ES-I3 (cell line): ENCODE measurements at regions not wholly inside any gene's neighbourhood (a gene's known extent, or its start where the extent isn't known, plus 50 kb on each side); places are given as distances from the start of the nearest gene placed in this dataset.

ENCODE experiments used
- H3K36me3 ChIP-seq: 2 replicates; pipeline ENCODE4 v1.6.1; 2013; ENCODE audit warnings: mild to moderate bottlenecking, low read length, control low read depth, moderate library complexity; ENCODE audit not compliant: insufficient read depth
- H3K4me1 ChIP-seq: 2 replicates; pipeline ENCODE4 v1.6.1; 2013; ENCODE audit warnings: mild to moderate bottlenecking, control low read depth, low read length; ENCODE audit not compliant: insufficient read depth
- H3K9ac ChIP-seq: 2 replicates; pipeline ENCODE4 v1.6.1; 2013; ENCODE audit warnings: low read depth, mild to moderate bottlenecking, low read length, moderate library complexity
- H3K9me3 ChIP-seq: 2 replicates; pipeline ENCODE4 v1.6.1; 2013; ENCODE audit warnings: mild to moderate bottlenecking, low read length, moderate library complexity; ENCODE audit not compliant: control insufficient read depth, insufficient read depth

DNA sequence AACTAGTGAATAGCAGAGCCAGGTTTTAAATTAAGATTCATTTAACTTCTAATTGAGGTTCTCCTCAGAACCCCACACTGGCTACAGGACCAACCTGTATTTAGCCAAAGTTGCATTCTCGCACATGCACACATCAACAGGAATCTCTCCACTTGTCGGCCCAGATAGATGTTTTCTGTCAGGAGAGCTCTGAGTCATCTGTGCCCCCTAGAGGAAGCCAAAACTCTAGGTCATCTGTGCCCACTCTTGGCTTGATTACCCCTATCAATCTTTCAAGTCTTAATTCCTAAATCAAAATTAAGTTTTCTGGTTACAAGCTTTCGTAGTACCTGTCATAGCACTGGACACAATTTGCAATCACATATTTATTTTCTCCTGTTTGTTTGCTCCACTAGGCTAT lies 104.9 kb upstream of the EOMES start:
- no peak overlapping the region for H3K9ac ChIP-seq
- 0 out of 2 replicates have a peak, but pooled peaks cover 3% of the 10 kb centered on the region for H3K4me1 ChIP-seq
- H3K36me3 ChIP-seq: no peaks in the 10 kb centered on the region; the same call in 1 of the 2 replicates
- 0 out of 2 replicates have a peak, but pooled peaks cover under 1% of the 10 kb centered on the region for H3K9me3 ChIP-seq

DNA sequence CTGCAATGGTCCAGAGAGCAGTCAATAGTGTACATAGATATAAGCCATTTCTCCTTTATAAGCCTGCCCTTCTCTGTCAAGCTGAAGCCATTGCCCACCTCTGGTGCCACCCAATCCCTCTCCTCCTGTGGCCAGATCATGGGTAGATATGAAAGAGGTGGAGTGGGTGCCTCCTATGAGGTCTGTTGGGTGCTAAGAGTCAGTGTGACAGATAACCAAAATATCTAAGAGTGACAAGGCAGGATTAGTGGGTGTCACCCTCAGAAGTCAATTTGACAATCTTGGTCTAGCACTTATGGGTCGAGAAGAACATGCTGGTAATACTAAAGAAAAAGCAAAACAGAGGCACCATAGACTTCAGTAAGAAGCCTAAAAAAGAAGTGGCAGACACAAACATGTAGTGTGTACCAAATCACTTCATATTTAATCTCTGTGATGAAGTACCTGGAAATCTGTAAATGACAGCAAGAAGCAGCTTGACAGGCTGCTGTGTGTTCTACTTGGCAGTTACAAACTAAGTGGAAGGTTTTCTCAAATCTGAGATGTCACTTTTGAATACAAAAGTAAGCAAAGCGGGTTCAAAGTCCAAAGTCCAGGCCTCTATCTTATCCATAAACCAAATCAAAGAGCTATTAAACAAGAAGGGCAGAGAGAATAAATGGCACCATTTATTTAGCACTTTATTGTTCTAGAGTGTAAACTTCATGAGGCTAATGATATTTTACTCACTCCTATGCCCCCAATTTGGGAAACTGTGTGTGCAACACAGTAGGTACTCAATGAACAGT lies 118.9 kb upstream of the EOMES start:
- Histone ChIP-seq H3K36me3 (no peaks in the 10 kb centered on the region), H3K9me3 (0 out of 2 replicates have a peak, but pooled peaks cover 3% of the 10 kb centered on the region), H3K9ac (no peak overlapping the region), H3K4me1 (no peaks in the 10 kb centered on the region)

- Histone ChIP-seq H3K36me3 (no peaks in the 10 kb centered on the region), H3K9ac (no peak overlapping the region), H3K9me3 (no peaks in the 10 kb centered on the region), H3K4me1 (no peaks in the 10 kb centered on the region)
Observed at GRCh38 chr3:27844052-27844675, 122.0 kb upstream of the EOMES start.

- Histone ChIP-seq H3K36me3 (no peaks in the 10 kb centered on the region), H3K9me3 (no peaks in the 10 kb centered on the region; the same call in 1 of the 2 replicates), H3K9ac (no peak overlapping the region), H3K4me1 (no peaks in the 10 kb centered on the region)
Observed at GRCh38 chr3:27847697-27848096, 125.6 kb upstream of the EOMES start.

DNA sequence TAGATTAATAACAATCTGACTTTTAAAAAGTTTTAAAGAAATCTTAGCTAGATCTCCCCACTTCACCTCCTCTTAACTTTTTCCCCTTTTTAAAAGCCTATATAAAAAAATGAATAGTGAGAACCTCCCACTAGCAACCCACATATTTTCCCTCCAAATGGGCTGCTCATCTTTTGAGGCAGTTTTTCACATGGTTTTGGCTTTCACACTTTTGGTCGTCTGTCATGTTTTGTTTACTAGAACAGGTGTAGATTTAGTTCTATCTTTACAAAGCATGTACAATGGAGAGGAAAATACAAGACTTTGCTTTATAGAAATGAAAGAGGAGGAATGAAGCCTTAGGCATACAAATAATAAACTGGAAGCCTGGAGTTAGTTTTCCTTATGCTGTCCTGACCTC lies 126.7 kb upstream of the EOMES start:
- Histone ChIP-seq H3K36me3 (no peaks in the 10 kb centered on the region), H3K9me3 (no peaks in the 10 kb centered on the region; the same call in 1 of the 2 replicates), H3K4me1 (no peaks in the 10 kb centered on the region), H3K9ac (no peak overlapping the region)

DNA sequence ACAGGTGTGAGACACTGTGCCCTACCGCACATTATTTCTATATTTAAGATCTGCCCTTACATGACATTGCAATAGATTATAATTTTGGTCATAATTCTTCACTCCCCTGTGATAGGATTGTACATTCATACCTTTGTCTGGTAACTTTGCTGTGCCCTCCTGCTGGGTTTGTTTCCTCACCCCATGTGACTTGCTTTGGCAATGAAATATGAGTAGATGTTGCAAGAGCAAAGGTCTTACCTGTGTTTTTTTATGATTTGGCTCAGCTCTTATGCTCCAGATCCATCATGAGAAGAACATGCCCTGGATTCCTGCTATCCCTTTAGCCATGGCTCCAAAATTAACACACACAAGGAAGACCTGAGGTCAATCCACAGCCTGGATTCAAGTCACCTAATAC lies 137.7 kb upstream of the EOMES start:
- Histone ChIP-seq H3K4me1 (no peaks in the 10 kb centered on the region), H3K9ac (no peak overlapping the region), H3K36me3 (no peaks in the 10 kb centered on the region; the same call in 1 of the 2 replicates), H3K9me3 (no peaks in the 10 kb centered on the region)

DNA sequence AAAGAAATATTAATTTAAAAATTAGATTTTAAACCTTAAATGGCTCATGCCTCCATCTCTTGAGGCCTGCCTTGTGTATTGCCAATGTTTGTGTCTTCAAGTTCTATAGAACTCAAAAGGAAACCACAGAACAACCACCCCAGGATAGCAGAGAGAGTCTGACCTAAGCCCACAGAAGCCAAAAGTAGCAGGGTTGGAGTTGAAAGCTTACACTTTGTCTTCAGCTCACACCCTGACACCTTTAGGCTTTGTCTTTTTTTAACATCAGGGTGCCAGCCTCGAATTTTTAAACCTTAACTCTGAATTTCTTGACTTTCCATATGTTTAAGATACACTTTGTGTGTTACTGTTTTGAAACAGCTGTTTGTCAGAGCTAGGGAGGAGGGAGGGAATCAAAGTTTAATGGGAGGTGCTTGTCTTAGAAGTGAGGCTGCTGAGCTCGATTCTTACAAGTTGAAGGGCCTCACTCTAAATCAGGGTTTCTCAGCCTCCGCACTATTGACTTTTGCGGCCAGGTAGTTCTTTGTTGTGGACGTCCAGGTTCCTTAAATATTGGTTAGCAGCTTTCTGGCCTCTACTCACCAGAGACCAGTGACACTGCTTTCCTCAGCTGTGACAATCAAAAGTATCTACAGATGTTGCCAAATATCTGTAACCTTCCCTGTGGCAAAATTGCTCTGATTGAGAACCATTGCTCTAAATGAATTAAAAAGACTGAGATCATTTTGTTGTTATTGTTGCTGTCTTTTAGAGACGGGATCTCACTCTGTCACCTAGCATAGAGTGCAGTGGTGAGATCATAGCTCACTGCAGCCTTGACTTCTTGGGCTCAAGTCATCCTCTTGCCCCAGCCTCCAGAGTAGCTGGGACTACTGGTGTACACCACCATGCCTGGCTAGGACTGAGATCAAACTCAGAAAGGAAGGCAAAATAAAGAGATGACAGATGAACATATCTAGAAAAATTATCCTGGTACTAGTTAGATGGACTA lies 139.2 kb upstream of the EOMES start:
- no peak overlapping the region for H3K9ac ChIP-seq
- no peaks in the 10 kb centered on the region for H3K4me1 ChIP-seq
- H3K36me3 ChIP-seq: no peaks in the 10 kb centered on the region; the same call in 1 of the 2 replicates
- no peaks in the 10 kb centered on the region for H3K9me3 ChIP-seq

DNA sequence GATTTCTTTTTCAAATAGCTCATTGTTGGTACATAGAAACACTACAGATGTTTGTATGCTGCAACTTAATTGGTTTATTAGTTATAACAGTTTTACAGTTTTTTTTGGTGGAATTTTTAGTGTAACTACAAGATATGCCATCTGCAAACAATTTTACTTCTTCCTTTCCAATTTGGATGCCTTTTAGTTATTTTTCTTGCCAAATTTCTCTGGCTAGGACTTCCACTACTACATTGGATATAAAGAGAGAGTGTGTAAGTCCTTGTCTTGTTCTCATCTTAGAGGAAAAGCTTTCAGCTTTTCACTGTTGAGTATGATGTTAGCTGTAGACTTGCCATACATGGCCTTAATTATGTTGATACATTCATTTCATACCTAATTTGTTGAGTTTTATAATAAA lies 143.6 kb upstream of the EOMES start:
- H3K9me3 ChIP-seq: peaks cover 3% of the 10 kb centered on the region; the same call in 1 of the 2 replicates
- H3K36me3 ChIP-seq: no peaks in the 10 kb centered on the region; the same call in 1 of the 2 replicates
- H3K4me1 ChIP-seq: no peaks in the 10 kb centered on the region
- H3K9ac ChIP-seq: no peak overlapping the region

- no peak overlapping the region for H3K9ac ChIP-seq
- no peaks in the 10 kb centered on the region for H3K4me1 ChIP-seq
- peaks cover 3% of the 10 kb centered on the region; the same call in 1 of the 2 replicates for H3K9me3 ChIP-seq
- H3K36me3 ChIP-seq: no peaks in the 10 kb centered on the region
Observed at GRCh38 chr3:27869152-27869551, 147.0 kb upstream of the EOMES start.

DNA sequence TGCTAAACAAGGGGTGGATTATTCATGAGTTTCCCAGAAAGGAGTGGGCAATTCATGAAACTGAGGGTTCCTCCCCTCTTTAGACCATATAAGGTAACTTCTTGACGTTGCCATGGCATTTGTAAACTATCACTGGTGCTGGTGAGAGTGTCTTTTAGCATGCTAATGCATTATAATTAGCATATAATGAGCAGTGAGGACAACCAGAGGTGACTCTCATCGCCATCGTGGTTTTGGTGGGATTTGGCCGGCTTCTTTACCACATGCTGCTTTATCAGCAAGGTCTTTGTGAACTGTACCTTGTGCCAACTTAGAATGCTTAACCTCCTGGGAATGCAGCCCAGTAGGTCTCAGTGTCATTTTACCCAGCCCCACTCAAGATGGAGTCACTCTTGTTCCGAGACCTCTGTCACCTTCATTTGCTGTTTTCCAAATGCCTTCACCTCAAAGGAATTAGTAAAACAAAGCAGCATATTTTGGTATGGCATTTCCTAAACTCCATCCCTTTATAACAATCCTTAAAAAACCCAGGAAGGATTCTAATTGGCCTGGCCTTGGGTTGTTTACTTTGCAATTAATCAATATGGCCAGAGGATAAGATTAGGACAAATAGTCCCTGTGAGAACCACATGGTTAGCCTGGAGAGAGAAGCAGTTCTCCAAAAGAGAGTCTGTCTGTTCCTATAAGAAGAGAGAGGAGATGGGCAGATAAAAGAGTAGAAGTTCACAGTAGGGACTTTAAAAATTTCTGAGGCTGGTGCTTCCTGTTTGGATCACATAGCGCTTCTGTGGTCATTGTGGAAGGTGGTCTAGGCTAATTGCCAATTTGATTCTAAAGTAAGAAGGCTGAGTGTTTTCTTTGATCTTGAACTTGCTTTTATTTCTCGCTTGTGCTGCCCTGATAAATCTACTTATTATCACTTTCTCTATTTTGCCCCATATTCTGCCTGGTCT lies 155.2 kb upstream of the EOMES start:
- no peak overlapping the region for H3K9ac ChIP-seq
- no peaks in the 10 kb centered on the region for H3K9me3 ChIP-seq
- no peaks in the 10 kb centered on the region for H3K36me3 ChIP-seq
- H3K4me1 ChIP-seq: peaks cover 3% of the 10 kb centered on the region; the same call in 1 of the 2 replicates

GRCh38 chr3:27878014-27878383 lies 155.9 kb upstream of the EOMES start:
- H3K9me3 ChIP-seq: no peaks in the 10 kb centered on the region
- H3K4me1 ChIP-seq: peaks cover 3% of the 10 kb centered on the region; the same call in 1 of the 2 replicates
- H3K9ac ChIP-seq: no peak overlapping the region
- no peaks in the 10 kb centered on the region for H3K36me3 ChIP-seq

DNA sequence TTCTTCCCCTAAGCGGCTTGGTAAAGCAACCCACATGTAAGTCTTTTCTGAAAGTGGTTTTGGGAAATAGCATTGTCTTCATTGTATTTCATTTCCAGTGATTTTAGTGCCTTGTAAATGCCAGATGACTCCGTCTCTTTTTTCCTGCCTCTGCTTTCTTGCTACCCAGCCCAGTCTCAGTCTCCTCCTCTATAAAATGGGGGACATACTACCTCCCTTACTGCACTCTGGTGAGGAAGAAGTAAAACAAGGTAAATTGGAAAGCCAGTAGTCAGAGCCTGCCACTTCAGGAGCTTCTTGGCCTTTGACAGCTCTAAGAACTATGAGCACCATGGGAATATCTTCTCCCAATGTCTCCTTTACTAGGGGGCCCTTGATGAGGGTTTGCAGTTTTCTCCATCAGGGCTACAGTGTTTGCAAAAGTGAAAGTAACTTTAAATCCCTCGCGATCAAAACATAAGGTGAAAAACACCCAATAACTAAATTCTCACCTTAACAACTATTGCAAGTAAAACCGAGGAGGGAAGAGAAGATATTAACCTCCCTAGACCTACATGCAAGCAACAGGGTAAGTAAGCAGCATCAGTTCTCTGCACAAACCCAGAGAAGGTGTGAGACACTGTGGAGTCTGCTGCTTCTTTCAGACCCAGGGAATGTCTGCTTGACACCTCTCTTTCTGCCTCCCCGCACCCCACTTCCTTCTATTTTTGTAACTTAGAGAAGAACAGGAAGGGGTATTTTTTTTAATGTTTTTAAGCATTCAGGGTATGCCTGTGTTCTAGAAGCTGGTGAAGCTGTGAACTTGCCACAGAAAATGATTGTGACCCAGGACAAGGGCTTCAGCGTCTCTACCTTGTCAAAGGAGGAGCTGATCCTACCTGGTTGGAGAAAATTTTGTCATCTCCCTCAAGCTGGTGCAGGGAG lies 159.1 kb upstream of the EOMES start:
- no peak overlapping the region for H3K9ac ChIP-seq
- peaks cover 13% of the 10 kb centered on the region for H3K4me1 ChIP-seq
- H3K36me3 ChIP-seq: no peaks in the 10 kb centered on the region
- no peaks in the 10 kb centered on the region for H3K9me3 ChIP-seq
